Posterior cingulate gyrus (tissue), 11 donors: ENCODE measurements at regions not wholly inside any gene's neighbourhood (a gene's known extent, or its start where the extent isn't known, plus 50 kb on each side); places are given as distances from the start of the nearest gene placed in this dataset.
"Not testable (repeated sequence)": the region's sequence is repeated elsewhere in the genome, so short reads cannot be mapped to it uniquely, and the experiment has no call there.

Source experiments
- DNase-seq, 10 donors: peaks; one replicate each; pipeline versions ENCODE4 v3.0.0 to v3.0.0-alpha.2; 2020 to 2021; ENCODE audit warnings: mixed read lengths in 3 of 10
- intact Hi-C: fragments of 100-400 bp; cut with DNase I; formaldehyde crosslinking; loops from one replicate; pipeline ENCODE4 v1.15.1; 2023

- intact Hi-C loops, result no loop called here
- no peak for DNase-seq
These were observed 52.5 kb upstream of the WDFY3 start for GRCh38 chr4:85018983-85019382.

DNA sequence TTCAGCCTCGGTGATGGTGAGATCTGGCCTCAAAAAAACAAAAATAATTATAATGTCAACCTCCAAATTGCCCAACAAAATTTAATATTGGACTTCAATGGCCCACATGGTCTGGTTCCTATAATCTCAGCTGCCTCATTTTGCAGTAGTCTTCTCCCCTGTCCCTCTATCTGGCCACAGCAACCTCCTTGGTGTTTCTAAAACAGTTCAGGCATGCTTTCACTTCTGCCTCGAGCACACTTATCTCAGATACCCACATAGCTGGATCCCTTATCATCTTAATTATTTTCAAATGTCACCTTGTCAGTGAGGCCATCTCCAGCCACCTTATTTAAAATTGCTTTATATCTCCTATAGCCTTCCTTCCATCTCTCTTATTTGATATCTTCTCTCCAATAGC lies 52.9 kb upstream of the WDFY3 start:
- DNase-seq, result no peak
- intact Hi-C loops, result no loop called here

- intact Hi-C loops, result no loop called here
- DNase-seq, result peak in 3 of 10 donors; percentile 8 to 64 (median 62)
These were observed 58.2 kb upstream of the WDFY3 start for GRCh38 chr4:85024671-85025070.

DNA sequence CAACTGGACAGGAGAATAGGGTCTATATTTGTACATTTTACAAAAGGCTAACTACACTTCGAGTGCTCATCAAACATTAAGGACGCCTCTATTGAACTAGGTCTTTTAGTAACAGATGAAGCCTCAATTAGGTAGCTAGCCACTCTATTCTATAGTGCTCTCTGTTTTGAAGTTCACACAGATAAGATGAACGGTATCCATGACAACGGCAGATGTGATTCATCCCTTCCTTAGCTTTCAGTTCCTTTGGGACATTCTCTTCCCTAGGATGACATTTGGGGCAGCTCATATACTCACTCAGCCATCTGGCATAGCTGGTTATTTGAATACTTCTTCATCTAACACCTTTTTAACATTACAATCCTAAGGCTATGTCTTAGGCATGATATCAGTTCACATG lies 62.4 kb upstream of the WDFY3 start:
- DNase-seq, result no peak
- intact Hi-C loops, result no loop called here

DNA sequence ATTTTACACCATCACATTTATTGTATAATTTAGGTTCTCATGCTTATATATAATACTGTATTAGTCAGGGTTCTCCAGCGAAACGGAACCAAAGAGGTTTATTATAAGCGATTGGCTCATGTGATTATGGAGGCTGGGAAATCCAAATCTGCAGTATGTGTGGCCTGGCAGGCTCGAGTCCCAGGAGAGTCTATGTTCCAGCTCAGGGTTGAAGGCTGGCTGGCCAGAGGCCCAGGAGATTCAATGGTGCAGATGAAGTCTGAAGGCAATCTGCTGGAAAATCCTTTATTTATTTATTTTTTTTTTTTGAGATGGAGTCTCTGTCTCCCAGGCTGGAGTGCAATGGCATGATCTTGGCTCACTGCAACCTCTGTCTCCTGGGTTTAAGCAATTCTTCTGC lies 63.0 kb upstream of the WDFY3 start:
- intact Hi-C loops, result no loop called here
- DNase-seq, result no peak

- intact Hi-C loops, result no loop called here
- DNase-seq, result no peak
These were observed 63.7 kb upstream of the WDFY3 start for GRCh38 chr4:85030156-85030555.

- DNase-seq, result not testable (repeated sequence)
These were observed 67.3 kb upstream of the WDFY3 start for GRCh38 chr4:85033838-85034237.

DNA sequence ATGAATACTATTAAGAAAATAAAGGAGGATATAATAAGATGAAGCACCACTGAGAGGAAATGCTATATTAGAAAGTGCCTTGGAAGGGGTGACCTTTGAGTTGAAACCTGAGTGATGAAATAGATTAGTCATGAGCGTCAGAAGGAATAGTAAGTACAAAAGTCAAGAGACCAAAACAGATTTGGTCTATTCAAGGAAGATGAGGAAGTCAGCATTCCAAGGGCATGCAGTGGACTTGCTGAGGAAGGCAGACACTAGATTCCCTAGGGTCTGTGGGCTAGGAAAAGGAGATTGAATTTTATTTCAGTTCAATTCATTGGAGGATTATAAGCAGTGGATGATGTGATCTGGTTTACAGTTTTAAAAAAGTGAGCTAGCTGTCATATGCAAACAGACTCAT lies 73.0 kb upstream of the WDFY3 start:
- intact Hi-C loops, result no loop called here
- no peak for DNase-seq

More at GRCh38 chr4:85033838-85034237, 67.3 kb upstream of the WDFY3 start:
- intact Hi-C loops, result not testable (repeated sequence)

DNA sequence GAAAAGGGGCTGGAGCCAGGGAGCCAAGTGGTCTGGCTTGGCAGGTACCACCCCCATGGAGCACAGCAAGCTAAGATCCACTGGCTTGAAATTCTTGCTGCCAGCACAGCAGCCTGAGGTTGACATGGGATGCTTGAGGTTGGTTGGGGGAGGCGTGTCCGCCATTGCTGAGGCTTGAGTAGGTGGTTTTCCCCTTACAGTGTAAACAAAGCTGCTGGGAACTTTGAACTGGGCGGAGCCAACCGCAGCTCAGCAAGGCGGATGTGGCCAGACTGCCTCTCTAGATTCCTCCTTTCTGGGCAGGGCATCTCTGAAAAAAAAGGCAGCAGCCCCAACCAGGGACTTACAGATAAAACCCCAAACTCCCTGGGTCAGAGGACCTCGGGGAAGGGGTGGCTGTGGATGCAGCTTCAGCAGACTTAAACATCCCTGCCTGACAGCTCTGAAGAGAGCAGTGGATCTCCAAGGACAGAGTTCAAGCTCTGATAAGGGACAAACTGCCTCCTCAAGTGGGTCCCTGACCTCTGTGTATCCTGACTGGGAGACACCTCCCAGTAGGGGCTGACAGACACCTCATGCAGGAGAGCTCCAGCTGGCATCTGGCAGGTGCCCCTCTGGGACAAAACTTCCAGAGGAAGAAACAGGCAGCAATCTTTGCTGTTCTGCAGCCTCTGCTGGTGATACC lies 77.5 kb upstream of the WDFY3 start:
- DNase-seq, intact Hi-C loops: not testable (repeated sequence)

GRCh38 chr4:85050736-85051135 lies 84.2 kb upstream of the WDFY3 start:
- intact Hi-C loops, result no loop called here
- no peak for DNase-seq

- intact Hi-C loops, result no loop called here
- no peak for DNase-seq
These were observed 85.0 kb upstream of the WDFY3 start for GRCh38 chr4:85051526-85051925.

DNA sequence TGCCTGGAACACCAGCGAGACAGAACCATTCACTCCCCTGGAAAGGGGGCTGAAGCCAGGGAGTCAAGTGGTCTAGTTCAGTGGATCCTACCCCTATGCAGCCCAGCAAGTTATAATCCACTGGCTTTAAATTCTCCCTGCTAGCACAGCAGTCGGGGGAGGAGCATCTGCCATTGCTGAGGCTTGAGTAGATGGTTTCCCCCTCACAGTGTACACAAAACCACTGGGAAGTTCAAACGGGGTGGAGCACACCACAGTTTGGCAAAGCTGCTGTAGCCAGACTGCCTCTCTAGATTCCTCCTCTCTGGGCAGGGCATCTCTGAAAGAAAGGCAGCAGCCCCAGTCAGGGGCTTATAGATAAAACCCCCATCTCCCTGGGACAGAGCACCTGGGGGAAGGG lies 88.4 kb upstream of the WDFY3 start:
- DNase-seq, intact Hi-C loops: not testable (repeated sequence)

DNA sequence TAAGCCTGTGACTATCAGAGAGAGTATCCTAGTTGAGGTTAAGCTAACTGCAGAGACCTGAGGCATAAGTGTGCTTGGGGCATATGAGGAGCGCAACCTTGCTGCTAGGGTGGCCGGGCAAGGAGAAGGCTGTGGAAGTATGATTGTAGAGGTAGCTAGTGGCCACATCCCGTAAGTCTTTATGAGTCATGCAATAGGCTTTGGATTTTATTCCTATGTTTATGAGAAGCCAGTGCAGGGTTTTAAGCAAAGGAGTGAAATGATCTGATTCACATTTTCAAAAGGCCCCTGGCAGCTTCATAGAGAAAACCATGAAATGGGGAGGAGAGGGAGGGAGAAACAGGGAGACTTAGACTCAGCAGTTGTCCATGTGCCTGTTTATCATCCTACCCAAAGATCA lies 92.1 kb upstream of the WDFY3 start:
- no peak for DNase-seq
- intact Hi-C loops, result no loop called here

GRCh38 chr4:85061974-85062373 lies 95.5 kb upstream of the WDFY3 start:
- no peak for DNase-seq
- intact Hi-C loops, result no loop called here

- intact Hi-C loops, result no loop called here
- no peak for DNase-seq
These were observed 96.0 kb upstream of the WDFY3 start for GRCh38 chr4:85062466-85062865.

- intact Hi-C loops, result no loop called here
- DNase-seq, result no peak
These were observed 100.9 kb upstream of the WDFY3 start for GRCh38 chr4:85067342-85067741.

GRCh38 chr4:85078016-85078415 lies 111.5 kb upstream of the WDFY3 start:
- DNase-seq, result no peak
- intact Hi-C loops, result no loop called here

DNA sequence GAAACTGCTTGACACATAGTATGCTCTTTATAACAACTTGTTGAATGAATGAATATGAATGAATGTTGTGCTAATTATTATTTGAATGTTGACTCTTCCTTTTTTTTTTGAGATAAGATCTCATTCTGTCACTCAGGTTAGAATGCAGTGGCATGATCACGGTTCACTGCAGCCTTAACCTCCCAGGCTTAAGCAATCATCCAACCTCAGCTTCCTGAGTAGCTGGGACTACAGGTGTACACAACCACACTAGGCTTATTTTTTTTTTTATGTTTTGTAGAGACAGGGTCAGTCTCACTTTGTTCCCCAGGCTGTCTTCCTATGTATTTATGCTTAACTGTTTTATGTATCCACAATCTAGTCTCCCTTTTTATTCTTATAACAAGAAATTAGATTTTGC lies 114.7 kb upstream of the WDFY3 start:
- intact Hi-C loops, result loop anchor here (5.0 to 10.0 kb wide), 2 partner anchors 666 to 884 kb away; no protein-coding TSS in a partner anchor
- no peak for DNase-seq

DNA sequence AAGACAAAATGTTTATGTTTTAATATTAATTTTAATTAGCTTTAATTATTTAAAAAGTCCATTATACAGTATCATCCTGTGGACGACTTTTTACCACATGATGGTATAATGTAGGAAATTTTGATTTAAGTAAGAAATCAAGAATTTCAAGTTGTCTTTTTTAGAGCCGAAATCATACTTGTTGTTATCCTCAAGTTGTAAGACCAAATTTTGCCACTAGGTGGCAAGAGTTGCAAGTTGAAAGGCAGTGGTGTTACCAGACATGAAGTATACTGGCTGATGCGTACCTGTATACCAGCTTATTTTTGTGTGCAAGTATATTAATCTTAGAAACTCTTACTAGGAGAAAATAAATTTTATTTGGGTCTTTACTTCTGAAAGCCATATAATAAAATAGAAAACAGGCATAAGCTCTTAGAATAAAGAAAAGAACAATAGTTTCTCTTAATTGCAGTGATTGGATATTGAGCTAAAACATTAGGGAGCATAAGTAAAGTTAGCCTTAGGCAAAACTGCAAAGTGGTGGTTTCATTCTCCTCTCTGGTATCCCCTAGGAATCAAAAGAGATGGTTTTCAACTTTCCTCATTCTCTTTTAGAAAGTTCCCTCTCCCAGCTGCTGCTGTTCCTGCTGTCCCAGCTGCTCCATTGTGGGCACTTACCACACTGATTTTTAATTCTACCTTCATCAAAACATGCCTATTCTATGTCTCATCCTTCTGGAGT lies 118.0 kb upstream of the WDFY3 start:
- DNase-seq, result peak in 2 of 10 donors; percentile 11 to 30
- intact Hi-C loops, result loop anchor here (2.0 to 10.0 kb wide), 3 partner anchors 286 to 880 kb away; no protein-coding TSS in a partner anchor

DNA sequence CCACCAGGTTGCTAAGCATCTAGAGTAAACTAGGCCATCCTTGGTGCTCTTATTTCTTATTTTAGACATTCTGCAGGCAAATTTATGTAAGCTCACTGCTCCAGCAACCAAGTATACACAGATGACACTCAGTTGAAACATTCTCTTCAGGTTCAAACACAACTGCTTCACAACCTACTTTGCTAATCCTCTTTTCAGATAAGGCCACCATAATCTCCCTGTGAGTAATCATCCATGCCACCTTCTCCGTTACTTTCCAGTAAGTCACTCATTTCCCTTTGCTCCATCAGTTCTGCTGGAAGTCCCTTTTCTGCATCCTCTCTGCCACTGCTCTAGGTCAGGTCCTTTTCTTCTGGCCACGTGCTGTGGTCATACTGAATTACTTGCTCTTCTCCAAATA lies 120.2 kb upstream of the WDFY3 start:
- intact Hi-C loops, result loop anchor here (10.0 kb wide), 1 partner anchor 878 kb away; no protein-coding TSS in a partner anchor
- DNase-seq, result no peak

- DNase-seq, result no peak
- intact Hi-C loops, result no loop called here
These were observed 126.0 kb upstream of the WDFY3 start for GRCh38 chr4:85092536-85092935.

DNA sequence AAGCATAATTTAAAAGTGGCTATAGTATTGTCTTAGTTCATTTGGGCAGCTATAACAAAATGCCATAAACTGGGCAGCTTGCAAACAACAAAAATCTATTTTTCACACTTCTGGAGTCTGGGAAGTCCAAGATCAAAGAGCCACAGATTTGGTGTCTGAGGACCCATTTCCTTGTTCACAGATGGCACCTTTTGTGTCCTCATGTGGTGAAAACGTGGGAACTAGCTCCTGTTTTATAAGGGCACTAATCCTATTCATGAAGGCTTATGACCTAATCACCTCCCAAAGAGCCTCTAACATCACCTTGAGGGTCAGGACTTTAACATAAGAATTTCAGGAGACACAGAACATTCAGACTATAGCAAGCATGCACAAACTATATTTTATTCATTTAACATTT lies 126.5 kb upstream of the WDFY3 start:
- intact Hi-C loops, result no loop called here
- DNase-seq, result no peak
